NOMO-1 (cell line): ENCODE measurements at regions not wholly inside any gene's neighbourhood (a gene's known extent, or its start where the extent isn't known, plus 50 kb on each side); places are given as distances from the start of the nearest gene placed in this dataset.

Source experiments
- DNase-seq, 2 experiments: peaks; one replicate each; lab custom pipeline; 2025; ENCODE audit not compliant: unreplicated experiment in 2 of 2; lab: John Stamatoyannopoulos, UW

- DNase-seq: no peak
Observed at GRCh38 chr12:118748478-118749380, 232.6 kb upstream of the SRRM4 start.

GRCh38 chr12:118749646-118750045, 231.7 kb upstream of the SRRM4 start:
- DNase-seq: no peak

- no peak for DNase-seq
Observed at GRCh38 chr12:118750666-118751065, 230.7 kb upstream of the SRRM4 start.

- no peak for DNase-seq
Observed at GRCh38 chr12:118751355-118751754, 230.0 kb upstream of the SRRM4 start.

GRCh38 chr12:118760623-118761022, 220.7 kb upstream of the SRRM4 start:
- no peak for DNase-seq

- DNase-seq: no peak
Observed at GRCh38 chr12:118763234-118763633, 218.1 kb upstream of the SRRM4 start.

GRCh38 chr12:118773956-118774723, 207.2 kb upstream of the SRRM4 start:
- DNase-seq: no peak

GRCh38 chr12:118777504-118777903, 203.8 kb upstream of the SRRM4 start:
- DNase-seq: no peak

- no peak for DNase-seq
Observed at GRCh38 chr12:118778077-118778476, 203.3 kb upstream of the SRRM4 start.

- DNase-seq: no peak
Observed at GRCh38 chr12:118780939-118781338, 200.4 kb upstream of the SRRM4 start.

- DNase-seq: no peak
Observed at GRCh38 chr12:118781692-118782091, 199.6 kb upstream of the SRRM4 start.

- no peak for DNase-seq
Observed at GRCh38 chr12:118783703-118784102, 197.6 kb upstream of the SRRM4 start.

- DNase-seq: no peak
Observed at GRCh38 chr12:118790578-118790977, 190.8 kb upstream of the SRRM4 start.

GRCh38 chr12:118813778-118814357, 167.5 kb upstream of the SRRM4 start:
- no peak for DNase-seq

GRCh38 chr12:118816296-118816695, 165.0 kb upstream of the SRRM4 start:
- DNase-seq: no peak

GRCh38 chr12:118821386-118821925, 159.9 kb upstream of the SRRM4 start:
- no peak for DNase-seq

- DNase-seq: no peak
Observed at GRCh38 chr12:118822512-118822911, 158.8 kb upstream of the SRRM4 start.

GRCh38 chr12:118827047-118827446, 154.3 kb upstream of the SRRM4 start:
- no peak for DNase-seq

- no peak for DNase-seq
Observed at GRCh38 chr12:118827606-118828005, 153.7 kb upstream of the SRRM4 start.

- no peak for DNase-seq
Observed at GRCh38 chr12:118830296-118830695, 151.0 kb upstream of the SRRM4 start.

GRCh38 chr12:118835926-118836325, 145.4 kb upstream of the SRRM4 start:
- no peak for DNase-seq
